ENCODE measurements at regions not wholly inside any gene's neighbourhood (a gene's known extent, or its start where the extent isn't known, plus 50 kb on each side); places are given as distances from the start of the nearest gene placed in this dataset.

DNA sequence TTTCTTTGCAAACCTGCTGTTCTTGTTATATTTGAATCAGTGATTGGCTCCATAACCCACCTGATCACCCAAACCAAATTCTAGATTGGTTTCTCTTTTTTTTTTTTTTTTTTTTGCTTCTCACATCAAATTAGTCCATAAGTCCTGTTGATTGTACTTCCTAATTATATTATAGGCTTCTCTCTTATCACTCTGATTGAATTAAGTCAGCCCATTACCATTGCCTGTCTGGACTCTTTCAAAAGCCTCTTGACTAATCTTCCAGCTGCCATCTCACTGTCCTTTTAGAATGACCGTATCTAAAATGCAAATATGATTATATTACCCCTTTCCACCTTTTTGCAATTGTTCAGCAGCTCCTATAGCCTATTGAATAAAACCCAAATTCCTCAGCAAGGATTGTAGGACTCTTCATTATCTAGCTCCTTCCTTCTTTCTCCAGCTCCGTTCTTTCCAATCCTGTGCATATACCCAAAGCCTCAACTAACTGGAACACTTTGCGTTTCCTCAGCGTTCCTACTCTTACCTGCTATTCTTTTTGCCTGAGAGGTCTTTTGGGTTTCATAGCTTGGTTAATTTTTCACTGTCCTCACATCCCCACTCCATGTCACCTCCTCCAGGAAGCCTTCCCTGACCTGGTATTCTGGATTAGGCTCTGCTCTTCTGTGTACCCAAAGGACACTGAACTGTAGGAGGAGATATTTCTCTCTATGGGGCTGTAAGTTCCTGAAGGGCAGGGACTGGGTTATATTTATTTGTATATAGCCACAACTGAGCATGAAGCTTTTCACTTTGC, 423.3 kb downstream of the TMEM135 start:
- no peak for DNase-seq
- Histone ChIP-seq H3K9me3 (ENCODE audit: severe bottlenecking) (no peaks in the 10 kb centered on the region), H3K36me3 (no peaks in the 10 kb centered on the region), H3K4me3 (ENCODE audit: low read depth, low read length) (no peak overlapping the region), H3K27me3 (ENCODE audit: insufficient read depth, low read depth, severe bottlenecking) (no peaks in the 10 kb centered on the region), H3K27ac (no peak overlapping the region)
- TF ChIP-seq, protein P1, sequence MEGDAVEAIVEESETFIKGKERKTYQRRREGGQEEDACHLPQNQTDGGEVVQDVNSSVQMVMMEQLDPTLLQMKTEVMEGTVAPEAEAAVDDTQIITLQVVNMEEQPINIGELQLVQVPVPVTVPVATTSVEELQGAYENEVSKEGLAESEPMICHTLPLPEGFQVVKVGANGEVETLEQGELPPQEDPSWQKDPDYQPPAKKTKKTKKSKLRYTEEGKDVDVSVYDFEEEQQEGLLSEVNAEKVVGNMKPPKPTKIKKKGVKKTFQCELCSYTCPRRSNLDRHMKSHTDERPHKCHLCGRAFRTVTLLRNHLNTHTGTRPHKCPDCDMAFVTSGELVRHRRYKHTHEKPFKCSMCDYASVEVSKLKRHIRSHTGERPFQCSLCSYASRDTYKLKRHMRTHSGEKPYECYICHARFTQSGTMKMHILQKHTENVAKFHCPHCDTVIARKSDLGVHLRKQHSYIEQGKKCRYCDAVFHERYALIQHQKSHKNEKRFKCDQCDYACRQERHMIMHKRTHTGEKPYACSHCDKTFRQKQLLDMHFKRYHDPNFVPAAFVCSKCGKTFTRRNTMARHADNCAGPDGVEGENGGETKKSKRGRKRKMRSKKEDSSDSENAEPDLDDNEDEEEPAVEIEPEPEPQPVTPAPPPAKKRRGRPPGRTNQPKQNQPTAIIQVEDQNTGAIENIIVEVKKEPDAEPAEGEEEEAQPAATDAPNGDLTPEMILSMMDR (IDR thresholded peaks at IDR 0.05; ENCODE audit: low read depth, low read length) = no peak

DNA sequence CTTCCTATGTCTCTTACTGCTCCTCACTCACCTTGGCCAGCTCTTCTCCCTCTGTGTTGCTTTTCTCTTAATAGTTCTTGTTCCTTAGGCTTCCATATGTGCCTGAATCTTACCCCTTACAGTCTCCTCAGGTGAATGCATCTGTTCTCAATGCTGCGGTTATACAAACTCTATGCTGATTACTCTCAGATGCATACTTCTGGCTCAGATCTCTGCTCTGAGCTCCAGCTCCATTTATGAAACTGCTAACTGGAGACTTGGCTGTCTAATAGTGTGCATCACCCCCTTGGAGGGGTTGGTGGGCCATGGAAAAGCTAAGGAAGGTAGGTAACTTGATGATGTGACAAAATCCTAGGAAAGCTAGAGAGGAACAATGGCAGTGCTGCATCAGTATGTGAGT, 422.5 kb downstream of the TMEM135 start:
- Histone ChIP-seq H3K27me3 (ENCODE audit: insufficient read depth, low read depth, severe bottlenecking) (no peaks in the 10 kb centered on the region), H3K36me3 (no peaks in the 10 kb centered on the region), H3K4me3 (ENCODE audit: low read depth, low read length) (no peak overlapping the region), H3K9me3 (ENCODE audit: severe bottlenecking) (no peaks in the 10 kb centered on the region), H3K27ac (no peak overlapping the region)
- TF ChIP-seq, protein P1 (IDR thresholded peaks at IDR 0.05; ENCODE audit: low read depth, low read length) = no peak
- no peak for DNase-seq

DNA sequence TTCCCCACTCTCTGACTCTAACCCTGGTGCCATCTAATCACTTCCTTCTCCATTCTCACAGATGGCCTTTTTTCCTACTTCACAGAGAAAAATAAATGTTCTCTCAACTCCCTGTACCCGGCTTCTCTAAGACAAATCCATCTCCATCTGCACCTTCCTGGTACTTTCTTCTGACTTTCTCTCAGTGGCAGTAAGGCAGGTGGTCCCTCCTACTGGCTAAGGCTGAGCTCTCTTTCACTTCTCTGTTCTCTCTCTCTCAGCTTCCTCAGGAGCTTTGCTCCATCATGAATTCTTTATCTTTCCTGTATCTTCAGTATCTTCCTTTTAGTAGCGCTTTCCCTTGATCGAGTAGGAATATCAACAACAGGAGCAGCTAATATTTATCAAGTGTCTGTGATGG, 421.6 kb downstream of the TMEM135 start:
- TF ChIP-seq, protein P1 (IDR thresholded peaks at IDR 0.05; ENCODE audit: low read depth, low read length) = no peak
- no peak overlapping the region for H3K27ac ChIP-seq

DNA sequence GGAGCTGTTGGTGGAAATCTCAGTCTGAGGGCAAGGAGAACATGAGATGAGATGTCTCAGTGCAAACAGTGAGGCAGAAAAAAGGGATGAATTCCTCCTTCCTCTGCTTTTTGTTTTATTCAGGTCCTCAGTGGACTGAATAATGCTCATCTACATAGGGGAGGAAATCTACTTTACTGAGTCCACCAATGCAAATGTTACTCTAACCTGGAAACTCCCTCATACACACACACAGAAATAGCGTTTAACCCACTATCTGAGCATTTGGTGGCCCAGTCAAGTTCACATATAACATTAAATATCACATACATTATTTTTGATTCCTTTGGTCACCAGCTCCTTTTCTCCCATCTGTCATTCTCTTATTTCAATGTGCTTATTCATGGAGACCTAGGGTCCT, 418.8 kb downstream of the TMEM135 start:
- Histone ChIP-seq H3K4me3 (ENCODE audit: low read depth, low read length) (no peak overlapping the region), H3K27me3 (ENCODE audit: insufficient read depth, low read depth, severe bottlenecking) (no peaks in the 10 kb centered on the region), H3K36me3 (no peaks in the 10 kb centered on the region), H3K27ac (no peak overlapping the region), H3K9me3 (ENCODE audit: severe bottlenecking) (no peaks in the 10 kb centered on the region)
- TF ChIP-seq, protein P1 (IDR thresholded peaks at IDR 0.05; ENCODE audit: low read depth, low read length) = no peak
- DNase-seq = no peak

More for the DNA sequence above, 421.6 kb downstream of the TMEM135 start:
- no peak overlapping the region for H3K4me3 ChIP-seq (ENCODE audit: low read depth, low read length)
- H3K27me3 ChIP-seq (ENCODE audit: insufficient read depth, low read depth, severe bottlenecking) = no peaks in the 10 kb centered on the region
- H3K9me3 ChIP-seq (ENCODE audit: severe bottlenecking) = no peaks in the 10 kb centered on the region
- H3K36me3 ChIP-seq = no peaks in the 10 kb centered on the region
- no peak for DNase-seq

DNA sequence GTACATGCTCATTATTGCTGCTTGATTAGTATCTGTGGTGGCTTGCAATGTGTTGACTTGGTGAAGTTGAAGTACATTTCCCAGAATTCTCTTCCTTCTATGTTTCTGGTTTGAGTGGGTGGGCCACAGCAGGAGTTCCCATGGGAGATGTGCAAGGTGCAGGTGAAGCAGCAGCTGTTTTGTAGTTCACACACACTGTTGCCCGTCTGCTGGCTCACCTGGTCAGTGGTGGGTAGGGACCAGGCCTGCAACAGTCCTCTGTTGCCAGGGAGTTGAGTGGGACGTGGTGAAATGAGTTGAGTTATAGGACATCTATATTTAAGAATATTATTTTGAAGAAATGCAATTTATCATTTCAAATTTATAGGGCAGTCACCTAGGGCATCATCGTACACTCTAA, 417.4 kb downstream of the TMEM135 start:
- Histone ChIP-seq H3K4me3 (ENCODE audit: low read depth, low read length) (no peak overlapping the region), H3K9me3 (ENCODE audit: severe bottlenecking) (no peaks in the 10 kb centered on the region), H3K36me3 (no peaks in the 10 kb centered on the region), H3K27me3 (ENCODE audit: insufficient read depth, low read depth, severe bottlenecking) (no peaks in the 10 kb centered on the region), H3K27ac (no peak overlapping the region)
- TF ChIP-seq, protein P1 (IDR thresholded peaks at IDR 0.05; ENCODE audit: low read depth, low read length) = no peak
- DNase-seq = no peak

DNA sequence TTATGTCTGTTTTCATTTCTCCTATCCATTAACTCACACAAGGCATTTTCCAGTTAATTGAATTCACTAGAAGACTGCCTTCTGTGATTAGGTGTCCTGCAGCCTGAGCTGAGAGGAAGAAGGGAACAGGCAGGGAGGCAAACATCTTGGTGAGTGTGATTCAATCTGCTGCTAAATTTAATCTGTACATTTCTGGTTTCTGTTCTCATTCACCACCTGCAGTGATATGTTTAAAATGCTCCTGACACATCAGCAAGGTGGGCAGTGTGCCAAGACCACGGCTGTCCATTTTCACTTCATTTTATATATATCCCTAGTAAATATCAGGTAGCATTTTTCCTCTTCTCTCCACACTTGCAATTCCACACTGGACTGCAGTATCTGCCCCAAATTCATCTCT, 416.5 kb downstream of the TMEM135 start:
- TF ChIP-seq, protein P1 (IDR thresholded peaks at IDR 0.05; ENCODE audit: low read depth, low read length) = no peak
- no peaks in the 10 kb centered on the region for H3K36me3 ChIP-seq
- no peaks in the 10 kb centered on the region for H3K9me3 ChIP-seq (ENCODE audit: severe bottlenecking)
- no peak overlapping the region for H3K27ac ChIP-seq
- no peak overlapping the region for H3K4me3 ChIP-seq (ENCODE audit: low read depth, low read length)
- no peak for DNase-seq
- no peaks in the 10 kb centered on the region for H3K27me3 ChIP-seq (ENCODE audit: insufficient read depth, low read depth, severe bottlenecking)

All from WERI-Rb-1 (cell line).